NCI-H226 (cell line): ENCODE measurements at regions not wholly inside any gene's neighbourhood (a gene's known extent, or its start where the extent isn't known, plus 50 kb on each side); places are given as distances from the start of the nearest gene placed in this dataset.

Experiments
- DNase-seq: peaks from one replicate; pipeline ENCODE4 v3.0.0-alpha.2; 2015

DNA sequence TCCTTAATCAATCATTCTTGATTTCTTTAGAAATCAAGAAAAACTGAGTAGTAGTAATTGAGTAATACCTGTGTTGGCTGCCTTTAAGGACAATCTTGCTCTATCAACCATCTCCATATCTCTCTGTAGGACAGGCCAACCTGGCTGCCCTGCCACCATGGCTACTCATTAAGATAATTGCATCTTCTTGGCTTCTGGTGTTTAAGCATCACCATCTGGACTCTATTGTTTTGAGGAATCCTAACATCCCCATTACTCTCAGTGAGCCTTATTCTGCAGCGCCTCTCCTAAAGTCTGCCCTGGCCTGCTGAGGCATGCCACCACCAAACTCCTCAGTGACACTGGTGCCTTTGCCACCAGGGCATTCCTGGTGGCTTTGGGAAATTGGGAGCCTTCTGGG, 442.6 kb upstream of the ZNF507 start:
- DNase-seq, result no peak

DNA sequence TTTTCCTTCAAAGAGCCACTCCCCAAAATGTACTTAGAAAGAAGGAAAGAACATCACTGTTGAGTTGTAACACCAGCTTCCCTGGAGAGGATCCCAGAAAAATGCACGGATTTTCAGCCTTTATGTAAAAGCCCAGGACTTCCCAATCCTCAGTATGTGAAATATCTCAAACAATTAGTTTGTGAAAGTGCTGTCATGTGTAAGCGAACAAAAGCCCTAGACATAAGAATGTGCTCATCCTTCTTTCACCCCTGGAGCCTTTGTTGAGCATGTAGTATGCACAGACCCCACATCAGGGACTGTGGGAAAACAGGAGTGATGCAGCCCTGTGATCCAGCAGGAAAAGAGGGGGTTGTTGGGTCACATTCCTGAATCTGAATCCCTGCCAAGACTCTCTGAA, 441.4 kb upstream of the ZNF507 start:
- no peak for DNase-seq

DNA sequence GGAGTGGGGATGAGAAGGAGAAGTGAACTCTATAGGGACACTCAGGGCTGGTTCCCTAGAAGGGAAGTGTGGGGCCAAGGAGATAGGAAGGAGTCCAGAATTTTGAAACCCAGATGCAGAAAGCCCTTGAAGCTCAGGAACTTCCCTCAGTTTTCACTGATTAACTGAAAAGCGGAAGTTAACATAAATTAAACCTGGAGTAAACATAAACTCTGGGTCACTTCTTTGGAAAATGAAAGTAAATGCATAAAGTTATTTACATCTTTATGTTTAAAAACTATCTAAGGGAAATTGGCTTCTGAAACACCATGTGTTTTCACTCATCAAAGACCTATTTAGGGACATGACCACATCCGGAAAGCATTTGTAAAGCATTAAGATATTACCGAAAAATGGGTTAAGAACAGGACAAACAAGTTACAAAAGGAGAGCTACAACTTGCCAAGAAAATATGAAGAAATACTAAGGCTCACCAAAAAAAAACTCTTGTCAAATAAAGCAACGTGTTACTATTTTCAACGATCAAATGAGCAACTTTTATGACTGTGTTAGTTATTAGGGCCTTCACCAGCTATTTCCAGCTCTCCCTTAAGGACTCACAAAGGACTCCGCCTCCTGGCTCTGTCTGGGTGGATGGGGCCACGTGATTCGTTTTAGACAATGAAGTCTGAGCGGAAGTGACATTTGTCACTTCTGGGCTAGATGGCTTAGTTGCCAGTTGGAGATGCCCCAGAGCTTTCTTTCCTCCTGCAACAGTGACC, 439.1 kb upstream of the ZNF507 start:
- DNase-seq, result no peak

DNA sequence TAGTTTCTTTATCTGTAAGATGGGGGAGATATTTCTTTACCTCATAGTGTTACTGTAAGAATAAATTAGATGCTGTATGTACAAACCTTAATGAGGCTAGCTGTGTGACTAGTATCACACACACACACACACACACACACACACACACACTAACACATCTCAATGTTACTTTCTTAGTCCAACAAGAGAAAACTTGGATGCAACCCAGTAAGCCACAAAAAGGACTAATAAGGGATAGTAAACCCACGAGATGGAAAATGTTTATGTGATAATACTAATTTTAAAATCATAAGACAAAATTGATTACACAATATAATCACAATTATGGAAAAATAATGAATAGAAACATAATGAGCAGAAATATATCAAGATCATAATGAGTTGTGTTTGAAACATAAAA, 437.7 kb upstream of the ZNF507 start:
- no peak for DNase-seq

DNA sequence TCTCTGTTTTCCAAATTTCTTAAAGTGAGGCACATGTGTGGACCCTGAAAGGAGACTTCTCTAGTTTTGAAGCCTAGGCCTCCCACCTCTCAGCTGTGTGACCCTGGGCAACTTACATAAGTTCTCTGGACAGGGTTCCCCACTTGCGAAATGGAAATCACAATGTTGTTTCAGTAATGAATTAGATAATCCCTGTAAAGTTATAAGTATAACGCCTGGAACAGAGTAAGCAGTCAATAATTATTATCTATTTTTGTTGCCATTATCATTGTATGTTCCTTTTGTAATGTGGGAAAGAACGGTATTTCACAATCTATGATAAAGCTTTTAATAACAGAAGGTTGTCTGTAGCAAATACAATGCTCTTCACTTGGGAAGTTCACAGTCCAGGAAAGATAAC, 437.3 kb upstream of the ZNF507 start:
- DNase-seq, result no peak

DNA sequence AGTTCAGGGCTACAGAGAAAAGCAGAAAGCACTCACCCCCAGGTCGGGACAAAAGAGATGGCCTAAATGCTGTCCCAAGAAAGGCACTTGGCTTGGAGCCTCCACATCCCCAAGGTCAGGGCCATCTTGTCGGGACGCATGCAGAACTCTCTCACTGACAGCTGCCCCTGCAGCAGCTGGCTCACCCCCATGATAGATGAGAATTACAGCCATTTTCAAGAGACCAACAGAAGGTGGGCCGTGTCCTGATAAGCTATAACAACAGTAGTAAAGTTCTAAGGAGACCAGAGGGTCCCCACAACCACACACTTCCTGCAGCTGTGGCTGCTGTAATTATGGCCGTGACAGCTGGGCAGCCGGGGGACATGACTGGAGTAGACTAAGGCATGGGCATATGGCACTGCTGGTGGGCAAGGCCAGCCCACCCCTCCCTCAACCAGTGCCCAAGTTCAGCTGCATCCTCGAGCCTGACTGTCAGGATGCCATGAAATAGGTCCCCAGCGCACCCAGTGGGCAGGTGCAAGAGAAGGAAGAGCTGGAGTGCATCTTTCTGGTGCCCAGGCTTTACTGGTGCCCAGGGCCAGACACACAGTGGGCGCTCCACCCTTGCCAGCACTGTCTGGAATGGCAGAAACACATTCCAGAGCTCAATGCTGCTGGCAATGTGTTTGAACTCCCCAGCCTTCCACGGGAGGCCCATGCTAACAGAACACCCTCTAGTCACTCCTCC, 436.7 kb upstream of the ZNF507 start:
- DNase-seq, result no peak

DNA sequence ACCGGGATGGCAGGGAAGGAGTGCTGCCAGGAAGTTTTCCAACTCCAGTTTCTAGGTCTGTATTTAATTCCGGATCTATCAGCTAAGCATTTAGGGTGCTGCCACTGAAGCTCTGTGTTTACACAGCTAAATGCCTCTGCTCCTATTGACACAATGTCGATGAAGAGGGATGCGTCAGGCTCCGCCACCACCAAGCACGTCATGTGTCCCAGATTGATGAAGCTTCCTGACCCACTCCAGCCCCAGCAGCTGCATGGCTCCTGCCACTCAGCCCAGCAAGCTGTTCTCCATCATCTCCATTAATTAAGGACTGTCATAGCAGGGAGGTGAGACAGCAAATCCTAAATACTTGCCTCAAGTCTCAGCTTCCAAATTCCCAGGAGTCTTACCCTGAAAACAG, 435.2 kb upstream of the ZNF507 start:
- no peak for DNase-seq

DNA sequence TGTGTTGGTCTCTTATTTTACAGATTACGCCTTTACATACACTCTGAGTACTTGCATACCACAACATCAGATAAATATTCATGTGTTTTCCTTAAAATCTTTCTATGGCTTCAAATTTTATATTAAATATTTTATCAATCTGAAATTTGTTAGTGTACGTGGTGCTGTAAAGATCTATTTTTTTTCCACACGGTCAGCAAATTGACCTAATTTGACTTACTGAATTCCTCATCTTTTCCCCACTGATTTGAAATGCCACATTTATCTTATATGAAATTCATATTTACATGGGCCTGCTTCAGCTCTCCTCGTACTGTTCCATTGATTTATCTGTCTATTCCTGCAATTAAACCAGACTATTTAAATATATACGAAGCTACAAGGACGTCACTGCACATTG, 433.8 kb upstream of the ZNF507 start:
- DNase-seq, result no peak

DNA sequence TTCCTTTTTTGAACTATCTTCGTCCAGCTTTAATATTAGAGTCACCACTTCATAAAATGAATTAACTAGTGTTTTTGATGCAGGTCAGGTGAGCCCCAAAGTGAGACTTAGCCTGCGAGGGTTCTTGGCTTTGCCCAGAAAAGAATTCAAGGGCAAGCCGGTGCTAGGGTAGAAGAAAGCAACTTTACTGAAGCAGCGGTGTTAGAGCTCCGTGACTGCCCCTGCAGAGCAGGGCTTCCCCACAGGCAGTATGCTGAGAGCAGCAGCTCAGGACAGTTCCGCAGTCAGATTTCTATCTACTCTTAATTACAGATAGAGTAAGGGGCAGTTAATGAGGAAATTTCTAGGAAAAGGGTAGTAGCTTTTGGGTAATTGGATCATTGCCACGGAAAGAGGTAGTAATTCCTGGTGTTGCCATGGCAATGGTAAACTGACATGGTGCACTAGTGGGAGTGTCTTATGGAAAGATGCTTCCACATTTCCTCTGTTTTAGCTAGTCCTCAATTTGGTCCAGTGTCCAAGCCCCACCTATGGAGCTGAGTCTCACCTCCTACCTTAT, 432.2 kb upstream of the ZNF507 start:
- no peak for DNase-seq

DNA sequence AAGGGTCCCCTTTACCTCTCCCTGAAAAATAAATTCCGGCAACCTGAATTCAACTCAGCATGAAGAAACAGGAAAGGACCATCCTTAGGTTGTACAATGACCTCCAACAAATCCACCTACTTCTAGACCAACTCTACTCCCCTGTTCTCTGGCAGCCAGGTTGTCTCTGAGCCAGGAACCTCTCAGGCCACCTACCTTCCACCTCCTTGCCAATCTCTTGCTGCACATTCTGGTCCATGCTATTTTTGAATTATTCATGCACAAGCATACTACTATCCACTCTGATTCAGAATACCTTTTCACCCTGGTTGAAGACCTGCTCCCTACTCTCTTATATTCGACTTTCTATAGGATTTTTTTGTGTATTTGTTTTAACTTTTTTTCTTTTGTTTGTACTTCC, 415.0 kb upstream of the ZNF507 start:
- no peak for DNase-seq

DNA sequence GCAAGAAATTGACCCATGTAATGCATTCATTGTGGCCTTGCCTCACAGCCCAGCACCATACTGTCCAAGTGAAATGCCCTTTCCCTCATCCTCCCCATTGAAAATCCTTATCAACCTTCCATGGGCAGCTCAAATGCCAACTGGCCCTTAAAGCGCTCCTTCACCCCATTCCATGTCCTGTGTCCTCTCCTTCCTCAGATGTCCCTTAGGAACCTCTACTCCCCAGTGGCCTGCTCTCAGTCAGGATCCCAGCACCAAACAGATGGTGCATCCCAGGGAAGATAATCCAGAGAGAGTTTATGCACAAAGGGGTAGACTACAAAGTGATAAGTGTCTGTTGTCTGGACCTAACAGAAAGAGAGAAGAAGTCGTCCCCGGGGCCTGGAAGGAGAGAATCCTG, 407.4 kb upstream of the ZNF507 start:
- no peak for DNase-seq

DNA sequence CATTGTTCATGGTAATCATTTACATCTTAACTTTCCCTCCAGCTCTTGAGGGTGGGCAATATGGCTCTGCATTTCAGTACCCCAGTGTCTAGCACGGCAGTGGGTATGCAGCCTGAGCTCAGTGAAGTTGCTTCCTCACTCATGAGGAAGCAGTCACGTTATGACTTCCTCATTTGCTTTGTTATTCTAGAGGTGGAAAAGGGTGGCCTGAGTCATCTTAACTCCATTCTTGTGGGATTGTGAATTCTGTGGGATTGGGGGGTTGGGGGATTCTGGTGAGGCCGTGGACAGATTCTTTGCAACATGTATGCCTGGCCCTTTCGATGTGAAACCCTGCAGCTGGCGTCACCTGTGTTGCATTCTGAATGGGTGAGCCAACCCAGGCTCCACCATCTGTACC, 406.7 kb upstream of the ZNF507 start:
- no peak for DNase-seq

DNA sequence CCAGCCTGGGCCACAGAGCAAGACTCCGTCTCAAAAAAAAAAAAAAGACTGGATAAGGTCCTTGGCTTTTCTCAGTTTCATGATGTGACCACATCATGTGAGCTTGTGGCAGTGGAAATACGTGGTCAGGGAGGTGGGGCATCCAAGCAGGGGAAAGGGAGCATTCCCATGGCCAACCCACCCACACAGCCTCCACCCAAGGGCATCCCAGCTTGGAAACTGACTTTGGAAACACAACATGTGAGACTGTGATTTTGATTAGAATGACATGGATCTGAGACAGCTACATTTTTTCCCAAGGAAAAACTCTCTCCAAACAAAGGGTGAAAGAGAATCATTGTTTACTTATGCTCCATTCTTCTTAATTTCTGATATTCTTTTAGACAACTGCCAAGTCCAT, 405.0 kb upstream of the ZNF507 start:
- no peak for DNase-seq

DNA sequence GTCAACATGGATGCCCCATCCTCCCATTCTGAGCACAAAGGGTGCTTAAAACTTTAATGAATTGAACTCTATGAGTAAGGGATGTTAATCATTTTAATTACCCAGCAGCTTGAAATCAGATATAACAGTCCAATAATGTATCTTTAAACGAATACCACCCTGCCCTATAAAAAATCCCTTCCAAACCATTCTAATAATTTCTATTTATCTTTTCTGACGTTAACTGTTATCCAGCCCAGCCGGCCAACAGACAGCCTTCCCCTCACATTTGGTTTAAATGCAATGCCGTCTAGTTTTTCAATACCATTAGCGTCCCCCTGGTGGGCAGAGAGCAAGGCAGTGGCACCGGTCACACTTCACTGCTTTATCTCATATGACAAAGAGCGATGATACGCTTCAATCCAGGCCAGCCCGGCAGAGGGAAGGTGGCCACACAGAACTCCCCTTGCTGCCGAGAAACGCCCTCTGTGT, 402.2 kb upstream of the ZNF507 start:
- DNase-seq, result no peak

DNA sequence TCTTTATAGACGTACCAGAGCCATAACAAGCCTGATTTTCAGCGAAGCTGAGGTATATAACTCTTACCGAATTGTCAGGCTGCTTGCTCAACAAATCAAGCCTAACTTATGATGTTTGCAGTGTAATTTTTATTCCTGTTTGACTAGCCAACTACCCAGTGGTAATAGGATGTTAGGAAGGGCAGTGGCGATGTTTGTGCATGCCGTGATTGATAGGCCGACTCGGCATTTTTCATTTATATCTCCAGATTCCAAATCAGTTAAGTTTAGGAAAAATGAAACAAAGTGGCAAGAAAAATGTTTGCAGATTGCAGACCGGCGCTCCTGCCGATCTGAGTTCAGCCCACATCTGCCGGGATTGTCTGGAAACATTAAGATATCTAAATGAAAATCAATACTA, 401.6 kb upstream of the ZNF507 start:
- no peak for DNase-seq

DNA sequence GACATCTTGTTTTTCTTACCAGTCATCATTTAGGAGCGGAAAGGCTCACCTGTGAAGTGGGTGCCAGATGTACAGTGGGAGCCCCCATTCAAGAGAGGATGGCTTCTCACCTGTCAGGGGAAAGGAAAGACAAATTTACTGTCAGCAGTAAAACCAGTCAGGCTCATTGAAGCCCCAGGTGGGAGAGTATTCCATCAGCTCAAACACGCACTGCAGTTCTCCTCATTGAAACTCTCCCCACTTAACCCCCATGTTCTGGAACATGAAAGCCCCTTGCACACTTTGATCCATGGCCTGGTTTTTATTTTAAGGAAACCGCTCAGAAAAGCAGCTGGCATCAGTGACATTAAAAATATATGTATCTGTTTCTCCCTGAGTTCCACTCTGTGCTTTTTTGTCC, 401.1 kb upstream of the ZNF507 start:
- no peak for DNase-seq

DNA sequence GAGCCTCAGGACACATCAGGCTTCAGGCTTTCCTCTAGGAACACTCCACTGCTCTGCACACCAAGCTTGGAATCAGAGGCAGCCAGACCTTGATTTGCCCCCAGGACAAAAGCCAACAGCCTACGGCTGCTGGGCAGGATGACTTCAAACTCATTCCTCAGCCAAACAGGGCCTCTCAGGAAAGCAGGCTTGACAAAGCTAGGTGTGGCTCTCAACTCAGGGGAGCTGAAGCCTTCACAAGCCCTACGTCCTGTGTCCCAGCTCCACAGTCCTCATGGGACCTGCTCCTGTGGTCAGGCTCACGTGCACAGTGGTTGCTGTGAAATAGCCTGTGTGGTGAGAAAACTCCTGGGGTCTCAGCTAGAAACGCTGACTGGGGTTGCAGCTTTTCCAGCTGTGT, 398.9 kb upstream of the ZNF507 start:
- DNase-seq, result no peak

DNA sequence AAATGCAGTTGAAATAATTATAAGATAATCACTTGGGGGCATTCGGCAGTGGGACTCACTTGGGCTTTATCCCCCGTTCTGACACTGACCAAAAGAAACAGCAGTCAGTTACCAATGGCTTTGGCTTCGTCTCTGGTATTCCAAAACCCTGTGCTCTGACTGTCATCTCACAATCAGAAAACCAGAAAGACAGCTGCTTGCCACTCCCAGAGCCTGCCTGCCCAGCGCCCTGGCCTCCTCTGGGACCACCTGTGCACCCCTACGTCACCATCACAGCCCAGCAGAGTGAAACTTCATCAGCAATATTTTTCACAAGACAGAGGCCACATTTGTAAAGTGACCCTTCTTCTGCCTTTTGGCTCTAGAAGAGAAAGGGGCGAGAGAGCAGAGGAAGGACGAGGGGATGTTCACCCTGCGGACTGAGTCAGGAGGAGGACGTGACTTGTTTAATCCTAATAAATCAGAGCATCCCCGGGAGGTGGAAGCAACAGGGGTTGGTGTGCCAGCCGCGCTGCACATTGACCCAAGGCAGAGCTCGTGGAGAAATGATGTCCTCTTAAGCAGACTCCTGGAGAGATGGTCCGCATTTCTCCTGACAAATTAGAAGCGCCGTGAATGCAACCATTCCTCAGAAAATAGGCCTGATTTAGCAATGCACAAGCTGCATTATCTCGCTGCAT, 397.8 kb upstream of the ZNF507 start:
- no peak for DNase-seq

DNA sequence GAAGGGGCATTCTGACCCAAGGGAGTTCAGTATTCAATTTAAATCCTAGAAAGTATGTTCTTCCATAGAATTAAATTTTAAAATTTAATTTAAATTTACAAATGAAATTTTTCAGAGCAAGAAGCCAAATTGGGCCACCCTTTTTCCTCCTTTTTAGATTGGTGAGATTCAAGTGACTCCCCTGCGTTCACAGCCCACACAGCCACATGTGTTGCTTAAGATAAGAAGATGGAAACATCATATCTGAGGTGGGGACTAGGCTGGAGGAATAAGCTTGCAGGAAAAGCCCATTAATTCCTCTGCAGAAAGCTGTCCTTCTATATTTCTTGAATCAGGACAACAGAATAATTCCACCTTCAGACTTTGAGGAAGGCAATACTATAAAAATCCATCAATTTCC, 392.7 kb upstream of the ZNF507 start:
- no peak for DNase-seq

DNA sequence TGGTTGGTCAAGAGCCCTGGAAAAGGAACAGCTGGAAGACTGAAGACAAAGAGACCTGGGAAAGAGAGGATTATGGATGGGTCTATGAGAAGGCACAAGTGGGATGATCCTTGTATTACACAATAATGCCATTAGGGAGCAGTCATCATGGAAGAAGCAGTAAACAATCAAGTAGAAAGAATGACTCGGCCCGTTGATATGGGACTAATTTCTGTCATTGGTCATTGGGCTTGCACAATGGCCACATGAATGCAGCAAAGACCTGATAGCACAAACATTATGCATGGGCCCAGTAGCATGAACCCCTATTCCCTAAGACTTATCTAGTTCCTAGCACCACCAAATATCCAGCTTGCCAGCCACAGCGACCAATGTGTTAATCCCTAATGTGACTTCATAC, 390.3 kb upstream of the ZNF507 start:
- DNase-seq, result no peak

DNA sequence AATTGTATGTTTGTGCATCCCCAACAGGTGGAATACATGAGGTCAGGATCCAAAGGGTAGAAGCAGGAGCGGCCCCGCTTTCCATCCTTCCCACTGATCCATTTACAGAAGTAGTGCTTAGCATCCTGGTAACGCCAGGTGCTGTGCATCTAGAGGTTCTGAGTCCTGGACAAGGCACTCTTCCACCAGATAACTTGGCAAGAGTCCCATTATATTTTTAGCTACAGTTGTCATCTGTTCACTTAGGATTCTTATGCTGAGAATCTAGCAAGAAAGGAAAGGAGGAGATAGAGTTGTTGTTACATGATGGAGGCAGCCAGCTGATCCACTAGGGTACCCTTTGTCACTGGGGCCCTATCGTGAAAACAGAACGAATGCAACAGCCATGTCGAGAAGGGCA, 389.5 kb upstream of the ZNF507 start:
- DNase-seq, result no peak

DNA sequence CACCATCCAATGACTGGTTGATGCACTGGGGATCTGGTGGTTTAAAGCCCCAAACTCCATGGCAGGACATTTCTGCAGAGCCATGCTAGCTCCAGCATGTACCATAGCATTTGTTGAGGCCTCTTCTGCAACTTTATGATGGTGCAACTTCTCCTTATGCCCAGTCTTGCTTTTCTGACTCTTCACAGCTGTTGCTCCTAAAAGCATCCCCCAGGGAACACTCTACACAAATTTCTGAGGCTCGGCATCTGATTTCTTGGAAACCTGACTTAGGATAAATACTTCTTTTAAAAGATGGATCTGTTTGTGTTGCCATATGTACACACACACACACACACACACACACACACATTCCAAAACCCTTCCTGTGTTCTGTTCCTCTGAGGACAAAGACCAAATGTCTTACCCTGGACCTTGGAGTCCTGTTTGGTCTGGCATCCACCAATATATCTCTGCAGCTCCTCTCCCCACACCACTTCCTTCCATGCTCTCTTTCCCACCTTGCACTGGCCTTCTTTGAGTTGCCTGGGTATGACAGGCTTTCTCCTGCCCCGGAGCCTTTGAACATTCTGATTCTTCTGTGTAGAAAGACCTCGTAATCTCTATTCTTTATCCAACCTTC, 388.5 kb upstream of the ZNF507 start:
- no peak for DNase-seq

DNA sequence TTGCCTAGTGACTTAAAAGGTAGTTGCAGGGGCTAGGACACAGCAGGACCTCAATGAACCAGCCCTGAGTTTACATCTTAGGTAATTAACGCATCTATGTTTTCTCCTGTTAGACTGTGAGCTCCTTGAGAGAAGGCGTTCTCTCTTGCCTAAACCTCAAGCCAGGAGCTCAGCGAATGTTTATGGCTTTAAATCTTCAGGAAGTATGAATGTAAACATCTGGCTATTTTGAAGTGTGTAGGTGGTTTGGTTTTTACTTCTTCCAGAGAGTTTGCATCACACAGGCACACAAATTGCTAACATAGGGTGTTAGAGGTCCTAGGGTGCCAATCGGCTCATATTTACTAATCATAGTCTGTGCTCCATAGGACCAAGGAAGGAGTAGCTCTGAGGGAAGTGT, 387.7 kb upstream of the ZNF507 start:
- no peak for DNase-seq
